ENCODE measurements at regions not wholly inside any gene's neighbourhood (a gene's known extent, or its start where the extent isn't known, plus 50 kb on each side); places are given as distances from the start of the nearest gene placed in this dataset.

DNA sequence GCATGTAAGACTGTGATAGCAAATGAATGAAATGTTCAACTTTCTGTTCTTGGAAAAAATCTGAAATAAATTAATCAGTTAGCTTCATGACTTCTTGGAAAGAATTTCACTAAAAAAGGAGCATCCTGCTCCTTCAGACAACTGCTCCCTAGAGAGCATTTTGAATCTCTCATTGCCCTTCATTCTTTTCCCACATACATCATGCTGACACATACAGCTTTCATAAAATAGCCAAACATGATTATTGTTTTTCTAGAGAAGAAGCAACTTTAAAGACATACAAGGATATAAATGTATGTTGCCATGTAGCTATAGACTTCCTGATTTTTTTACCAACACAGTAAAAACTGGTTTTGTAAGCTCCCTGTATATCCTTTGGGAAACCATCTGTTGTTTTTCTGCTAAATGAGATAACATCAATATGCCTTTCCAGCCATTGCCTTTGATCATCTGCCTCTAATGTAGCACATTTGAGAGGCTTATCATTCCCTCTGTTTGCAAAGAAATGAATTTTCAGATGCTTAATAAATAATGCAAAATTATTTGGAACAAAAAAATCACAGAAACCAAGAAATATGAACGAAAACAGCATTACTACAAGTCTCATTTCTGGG is 248.2 kb upstream of the GPR149 start:
- H4K20me1 ChIP-seq (ENCODE audit: insufficient read depth): no peaks in the 10 kb centered on the region
- H3K9me2 ChIP-seq (ENCODE audit: insufficient read depth, low read length): no peaks in the 10 kb centered on the region
- H3K79me2 ChIP-seq (replicated peaks; ENCODE audit: insufficient read depth, low read length): no peaks in the 10 kb centered on the region
- H3K9ac ChIP-seq (ENCODE audit: low read length): no peak overlapping the region
- H2AFZ ChIP-seq (ENCODE audit: low read depth, low read length): no peak overlapping the region
- TF ChIP-seq RAD21 (conservative IDR thresholded peaks at IDR 0.05) (no peak), MXI1 (conservative IDR thresholded peaks at IDR 0.05; ENCODE audit: poor library complexity, severe bottlenecking) (no peak), POLR2AphosphoS5 (IDR thresholded peaks at IDR 0.05) (no peak), SMC3 (conservative IDR thresholded peaks at IDR 0.05; ENCODE audit: poor library complexity) (no peak)
- TF ChIP-seq, protein P1, sequence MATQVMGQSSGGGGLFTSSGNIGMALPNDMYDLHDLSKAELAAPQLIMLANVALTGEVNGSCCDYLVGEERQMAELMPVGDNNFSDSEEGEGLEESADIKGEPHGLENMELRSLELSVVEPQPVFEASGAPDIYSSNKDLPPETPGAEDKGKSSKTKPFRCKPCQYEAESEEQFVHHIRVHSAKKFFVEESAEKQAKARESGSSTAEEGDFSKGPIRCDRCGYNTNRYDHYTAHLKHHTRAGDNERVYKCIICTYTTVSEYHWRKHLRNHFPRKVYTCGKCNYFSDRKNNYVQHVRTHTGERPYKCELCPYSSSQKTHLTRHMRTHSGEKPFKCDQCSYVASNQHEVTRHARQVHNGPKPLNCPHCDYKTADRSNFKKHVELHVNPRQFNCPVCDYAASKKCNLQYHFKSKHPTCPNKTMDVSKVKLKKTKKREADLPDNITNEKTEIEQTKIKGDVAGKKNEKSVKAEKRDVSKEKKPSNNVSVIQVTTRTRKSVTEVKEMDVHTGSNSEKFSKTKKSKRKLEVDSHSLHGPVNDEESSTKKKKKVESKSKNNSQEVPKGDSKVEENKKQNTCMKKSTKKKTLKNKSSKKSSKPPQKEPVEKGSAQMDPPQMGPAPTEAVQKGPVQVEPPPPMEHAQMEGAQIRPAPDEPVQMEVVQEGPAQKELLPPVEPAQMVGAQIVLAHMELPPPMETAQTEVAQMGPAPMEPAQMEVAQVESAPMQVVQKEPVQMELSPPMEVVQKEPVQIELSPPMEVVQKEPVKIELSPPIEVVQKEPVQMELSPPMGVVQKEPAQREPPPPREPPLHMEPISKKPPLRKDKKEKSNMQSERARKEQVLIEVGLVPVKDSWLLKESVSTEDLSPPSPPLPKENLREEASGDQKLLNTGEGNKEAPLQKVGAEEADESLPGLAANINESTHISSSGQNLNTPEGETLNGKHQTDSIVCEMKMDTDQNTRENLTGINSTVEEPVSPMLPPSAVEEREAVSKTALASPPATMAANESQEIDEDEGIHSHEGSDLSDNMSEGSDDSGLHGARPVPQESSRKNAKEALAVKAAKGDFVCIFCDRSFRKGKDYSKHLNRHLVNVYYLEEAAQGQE (IDR thresholded peaks at IDR 0.05; ENCODE audit: borderline replicate concordance): no peak
- TF ChIP-seq, protein P2, sequence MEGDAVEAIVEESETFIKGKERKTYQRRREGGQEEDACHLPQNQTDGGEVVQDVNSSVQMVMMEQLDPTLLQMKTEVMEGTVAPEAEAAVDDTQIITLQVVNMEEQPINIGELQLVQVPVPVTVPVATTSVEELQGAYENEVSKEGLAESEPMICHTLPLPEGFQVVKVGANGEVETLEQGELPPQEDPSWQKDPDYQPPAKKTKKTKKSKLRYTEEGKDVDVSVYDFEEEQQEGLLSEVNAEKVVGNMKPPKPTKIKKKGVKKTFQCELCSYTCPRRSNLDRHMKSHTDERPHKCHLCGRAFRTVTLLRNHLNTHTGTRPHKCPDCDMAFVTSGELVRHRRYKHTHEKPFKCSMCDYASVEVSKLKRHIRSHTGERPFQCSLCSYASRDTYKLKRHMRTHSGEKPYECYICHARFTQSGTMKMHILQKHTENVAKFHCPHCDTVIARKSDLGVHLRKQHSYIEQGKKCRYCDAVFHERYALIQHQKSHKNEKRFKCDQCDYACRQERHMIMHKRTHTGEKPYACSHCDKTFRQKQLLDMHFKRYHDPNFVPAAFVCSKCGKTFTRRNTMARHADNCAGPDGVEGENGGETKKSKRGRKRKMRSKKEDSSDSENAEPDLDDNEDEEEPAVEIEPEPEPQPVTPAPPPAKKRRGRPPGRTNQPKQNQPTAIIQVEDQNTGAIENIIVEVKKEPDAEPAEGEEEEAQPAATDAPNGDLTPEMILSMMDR (IDR thresholded peaks at IDR 0.05; ENCODE audit: poor library complexity, severe bottlenecking): no peak
- H3K9me3 ChIP-seq (ENCODE audit: low read length): no peaks in the 10 kb centered on the region
- no peak overlapping the region for H3K4me2 ChIP-seq (ENCODE audit: low read length)
- no peak overlapping the region for H3K4me3 ChIP-seq (ENCODE audit: low read length)
- no peaks in the 10 kb centered on the region for H3K27me3 ChIP-seq (ENCODE audit: insufficient read depth, low read depth, low read length)
- no peaks in the 10 kb centered on the region for H3K36me3 ChIP-seq (ENCODE audit: insufficient read depth, low read length)
- no peak overlapping the region for H3K27ac ChIP-seq (ENCODE audit: low read length)
- no peaks in the 10 kb centered on the region for H3F3A ChIP-seq (ENCODE audit: insufficient read depth, low read length, poor library complexity, severe bottlenecking)

DNA sequence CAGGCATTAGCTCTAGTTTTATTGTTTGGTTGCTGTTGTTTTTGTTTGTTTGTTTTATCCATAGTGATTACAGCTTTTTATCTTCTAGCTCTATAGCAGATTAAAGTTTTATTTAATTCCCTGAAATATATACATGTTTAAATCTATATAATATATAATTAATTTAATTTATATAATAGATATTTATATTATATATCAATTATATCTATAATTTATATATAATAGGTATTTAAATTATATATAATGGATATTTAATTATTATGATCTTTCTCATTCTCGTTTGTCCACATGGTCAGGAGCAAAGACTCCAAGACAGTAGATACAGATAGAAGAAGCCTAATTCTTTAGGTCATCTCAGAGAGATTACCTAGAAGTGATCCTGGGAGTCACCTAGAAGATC is 238.8 kb upstream of the GPR149 start:
- no peak overlapping the region for H3K27ac ChIP-seq (ENCODE audit: low read length)
- no peaks in the 10 kb centered on the region for H3K27me3 ChIP-seq (ENCODE audit: insufficient read depth, low read depth, low read length)
- no peak overlapping the region for H2AFZ ChIP-seq (ENCODE audit: low read depth, low read length)

More for the DNA sequence above, 238.8 kb upstream of the GPR149 start:
- H3K9ac ChIP-seq (ENCODE audit: low read length): no peak overlapping the region
- H3K9me2 ChIP-seq (ENCODE audit: insufficient read depth, low read length): no peaks in the 10 kb centered on the region
- H3K4me2 ChIP-seq (ENCODE audit: low read length): no peak overlapping the region
- no peaks in the 10 kb centered on the region for H4K20me1 ChIP-seq (ENCODE audit: insufficient read depth)
- no peaks in the 10 kb centered on the region for H3K36me3 ChIP-seq (ENCODE audit: insufficient read depth, low read length)
- H3K9me3 ChIP-seq (ENCODE audit: low read length): no peaks in the 10 kb centered on the region
- H3K79me2 ChIP-seq (replicated peaks; ENCODE audit: insufficient read depth, low read length): no peaks in the 10 kb centered on the region
- TF ChIP-seq RAD21 (conservative IDR thresholded peaks at IDR 0.05) (no peak), TAF1 (IDR thresholded peaks at IDR 0.05; ENCODE audit: low read depth) (no peak), SMC3 (conservative IDR thresholded peaks at IDR 0.05; ENCODE audit: poor library complexity) (no peak), POLR2AphosphoS5 (IDR thresholded peaks at IDR 0.05) (no peak), MXI1 (conservative IDR thresholded peaks at IDR 0.05; ENCODE audit: poor library complexity, severe bottlenecking) (no peak), EZH2 (IDR thresholded peaks at IDR 0.05; ENCODE audit: borderline replicate concordance, insufficient read depth, low read length, poor library complexity, severe bottlenecking) (no peak)
- TF ChIP-seq, protein P2 (IDR thresholded peaks at IDR 0.05; ENCODE audit: poor library complexity, severe bottlenecking): no peak
- TF ChIP-seq, protein P1 (IDR thresholded peaks at IDR 0.05; ENCODE audit: borderline replicate concordance): no peak
- H3F3A ChIP-seq (ENCODE audit: insufficient read depth, low read length, poor library complexity, severe bottlenecking): no peaks in the 10 kb centered on the region
- H3K4me3 ChIP-seq (ENCODE audit: low read length): no peak overlapping the region

Measured in neural cell (in vitro differentiated cells).